WERI-Rb-1 (cell line): ENCODE measurements at regions not wholly inside any gene's neighbourhood (a gene's known extent, or its start where the extent isn't known, plus 50 kb on each side); places are given as distances from the start of the nearest gene placed in this dataset.

Source experiments
- DNase-seq: peaks from one replicate; pipeline ENCODE4 v3.0.0-alpha.2; 2020
- H3K27ac ChIP-seq: fragments of 250-450 bp; sonication (Bioruptor Pico); 2 replicates; pipeline ENCODE4 v1.5.1; 2020; ENCODE audit warnings: mild to moderate bottlenecking, moderate library complexity
- H3K27me3 ChIP-seq: fragments of 250-450 bp; sonication (Bioruptor Pico); 2 replicates; pipeline ENCODE4 v1.5.1; 2021; ENCODE audit warnings: mild to moderate bottlenecking, low read depth, moderate library complexity; ENCODE audit not compliant: insufficient read depth, severe bottlenecking
- H3K36me3 ChIP-seq: fragments of 250-450 bp; sonication (Bioruptor Pico); 2 replicates; pipeline ENCODE4 v1.5.1; 2020; ENCODE audit warnings: mild to moderate bottlenecking, moderate library complexity
- H3K4me3 ChIP-seq: 2 replicates; pipeline ENCODE4 v1.5.1; 2011; ENCODE audit warnings: low read depth, mild to moderate bottlenecking, control low read depth, low read length
- H3K9me3 ChIP-seq: fragments of 250-450 bp; sonication (Bioruptor Pico); 2 replicates; pipeline ENCODE4 v1.5.1; 2021; ENCODE audit warnings: mild to moderate bottlenecking, moderate library complexity; ENCODE audit not compliant: severe bottlenecking
- CTCF ChIP-seq: IDR thresholded peaks from 2 replicates; pipeline ENCODE4 v1.5.1; 2011; ENCODE audit warnings: low read depth, mild to moderate bottlenecking, control low read depth, inconsistent platforms, low read length

GRCh38 chr10:8445353-8445752 is 390.9 kb downstream of the GATA3 start:
- no peak overlapping the region for H3K4me3 ChIP-seq
- H3K9me3 ChIP-seq, result no peaks in the 10 kb centered on the region
- no peak overlapping the region for H3K27ac ChIP-seq
- no peak for DNase-seq
- no peak for TF ChIP-seq CTCF
- H3K27me3 ChIP-seq, result peaks cover 7% of the 10 kb centered on the region
- H3K36me3 ChIP-seq, result no peaks in the 10 kb centered on the region

- Histone ChIP-seq H3K36me3 (no peaks in the 10 kb centered on the region), H3K27me3 (peaks cover 7% of the 10 kb centered on the region), H3K4me3 (no peak overlapping the region), H3K9me3 (no peaks in the 10 kb centered on the region), H3K27ac (no peak overlapping the region)
- no peak for TF ChIP-seq CTCF
- no peak for DNase-seq
Observed at GRCh38 chr10:8449909-8450308, 395.4 kb downstream of the GATA3 start.

- H3K27ac ChIP-seq, result no peak overlapping the region
- no peaks in the 10 kb centered on the region for H3K36me3 ChIP-seq
- DNase-seq, result no peak
- TF ChIP-seq CTCF, result no peak
- peaks cover 2% of the 10 kb centered on the region for H3K27me3 ChIP-seq
- H3K9me3 ChIP-seq, result no peaks in the 10 kb centered on the region
- H3K4me3 ChIP-seq, result no peak overlapping the region
Observed at GRCh38 chr10:8453587-8453986, 399.1 kb downstream of the GATA3 start.

GRCh38 chr10:8454357-8454756 is 399.9 kb downstream of the GATA3 start:
- no peak for TF ChIP-seq CTCF
- no peak overlapping the region for H3K4me3 ChIP-seq
- H3K27me3 ChIP-seq, result no peaks in the 10 kb centered on the region
- H3K9me3 ChIP-seq, result no peaks in the 10 kb centered on the region
- H3K27ac ChIP-seq, result no peak overlapping the region
- DNase-seq, result no peak
- H3K36me3 ChIP-seq, result no peaks in the 10 kb centered on the region

GRCh38 chr10:8455181-8455580 is 400.7 kb downstream of the GATA3 start:
- Histone ChIP-seq H3K9me3 (no peaks in the 10 kb centered on the region), H3K4me3 (no peak overlapping the region), H3K27me3 (no peaks in the 10 kb centered on the region), H3K36me3 (no peaks in the 10 kb centered on the region), H3K27ac (no peak overlapping the region)
- DNase-seq, result no peak
- no peak for TF ChIP-seq CTCF

- DNase-seq, result no peak
- no peaks in the 10 kb centered on the region for H3K27me3 ChIP-seq
- H3K4me3 ChIP-seq, result no peak overlapping the region
- H3K36me3 ChIP-seq, result no peaks in the 10 kb centered on the region
- TF ChIP-seq CTCF, result no peak
- H3K27ac ChIP-seq, result no peak overlapping the region
- H3K9me3 ChIP-seq, result no peaks in the 10 kb centered on the region
Observed at GRCh38 chr10:8456386-8456785, 401.9 kb downstream of the GATA3 start.
